Hepatocyte (in vitro differentiated cells): ENCODE measurements at regions not wholly inside any gene's neighbourhood (a gene's known extent, or its start where the extent isn't known, plus 50 kb on each side); places are given as distances from the start of the nearest gene placed in this dataset.

ENCODE experiments used
- CTCF ChIP-seq: fragments of 200-600 bp; sonication (generic); IDR thresholded peaks from 2 replicates; pipeline ENCODE4 v1.5.1; 2016; ENCODE audit warnings: antibody characterized with exemption, mild to moderate bottlenecking; ENCODE audit not compliant: poor library complexity
- EZH2phosphoT487 ChIP-seq: fragments of 200-600 bp; sonication (generic); IDR thresholded peaks from one replicate; pipeline ENCODE4 v1.6.1; 2018; ENCODE audit warnings: antibody characterized with exemption, mild to moderate bottlenecking, low read depth, moderate library complexity; ENCODE audit not compliant: unreplicated experiment, severe bottlenecking

GRCh38 chr5:93090698-93091097 lies 490.3 kb downstream of the NR2F1-AS1 start:
- TF ChIP-seq EZH2phosphoT487 (no peak), CTCF (no peak)
